ENCODE measurements at regions not wholly inside any gene's neighbourhood (a gene's known extent, or its start where the extent isn't known, plus 50 kb on each side); places are given as distances from the start of the nearest gene placed in this dataset.

DNA sequence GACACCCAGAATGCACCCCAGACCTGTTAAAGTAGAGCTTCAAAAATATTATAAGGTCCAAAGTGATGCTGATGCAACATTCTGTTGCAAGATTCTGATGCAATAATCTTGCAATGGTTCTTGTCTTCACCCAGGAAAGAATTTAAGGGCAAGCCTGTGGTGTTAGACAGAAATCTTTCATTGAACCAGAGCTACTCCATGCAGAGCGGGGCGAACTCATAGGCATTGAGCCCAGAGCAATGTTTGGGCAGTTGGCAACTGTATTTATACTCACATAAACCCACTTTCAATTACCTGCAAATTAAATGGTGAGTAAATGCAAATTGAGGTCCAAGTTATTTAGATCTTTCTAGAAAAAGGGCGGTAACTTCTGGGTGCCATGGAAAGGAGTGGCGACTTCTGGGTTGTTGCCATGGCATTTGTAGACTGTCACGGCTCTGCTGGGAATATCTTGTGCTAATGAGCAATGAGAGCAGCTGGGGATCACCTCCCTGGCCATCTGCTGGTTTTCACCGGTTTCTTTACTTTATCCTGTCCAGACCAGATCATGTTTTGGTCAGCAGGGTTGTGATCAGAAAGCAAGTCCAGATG lies 163.4 kb downstream of the ICE1 start:
- Histone ChIP-seq H3K4me3 (ENCODE audit: severe bottlenecking) (no peak overlapping the region), H3K27ac (ENCODE audit: poor library complexity, severe bottlenecking) (no peak overlapping the region), H3K4me1 (ENCODE audit: insufficient read depth, poor library complexity, severe bottlenecking) (no peaks in the 10 kb centered on the region), H3K9me3 (ENCODE audit: severe bottlenecking) (no peaks in the 10 kb centered on the region), H3K27me3 (ENCODE audit: insufficient read depth, poor library complexity, severe bottlenecking) (no peaks in the 10 kb centered on the region), H3K36me3 (ENCODE audit: low read depth) (no peaks in the 10 kb centered on the region)
- TF ChIP-seq, protein P1, sequence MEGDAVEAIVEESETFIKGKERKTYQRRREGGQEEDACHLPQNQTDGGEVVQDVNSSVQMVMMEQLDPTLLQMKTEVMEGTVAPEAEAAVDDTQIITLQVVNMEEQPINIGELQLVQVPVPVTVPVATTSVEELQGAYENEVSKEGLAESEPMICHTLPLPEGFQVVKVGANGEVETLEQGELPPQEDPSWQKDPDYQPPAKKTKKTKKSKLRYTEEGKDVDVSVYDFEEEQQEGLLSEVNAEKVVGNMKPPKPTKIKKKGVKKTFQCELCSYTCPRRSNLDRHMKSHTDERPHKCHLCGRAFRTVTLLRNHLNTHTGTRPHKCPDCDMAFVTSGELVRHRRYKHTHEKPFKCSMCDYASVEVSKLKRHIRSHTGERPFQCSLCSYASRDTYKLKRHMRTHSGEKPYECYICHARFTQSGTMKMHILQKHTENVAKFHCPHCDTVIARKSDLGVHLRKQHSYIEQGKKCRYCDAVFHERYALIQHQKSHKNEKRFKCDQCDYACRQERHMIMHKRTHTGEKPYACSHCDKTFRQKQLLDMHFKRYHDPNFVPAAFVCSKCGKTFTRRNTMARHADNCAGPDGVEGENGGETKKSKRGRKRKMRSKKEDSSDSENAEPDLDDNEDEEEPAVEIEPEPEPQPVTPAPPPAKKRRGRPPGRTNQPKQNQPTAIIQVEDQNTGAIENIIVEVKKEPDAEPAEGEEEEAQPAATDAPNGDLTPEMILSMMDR (IDR thresholded peaks at IDR 0.05; ENCODE audit: poor library complexity, severe bottlenecking) = no peak
- ATAC-seq (ENCODE audit: low read depth) (no peak), DNase-seq (ENCODE audit: low spot score) (no peak)

DNA sequence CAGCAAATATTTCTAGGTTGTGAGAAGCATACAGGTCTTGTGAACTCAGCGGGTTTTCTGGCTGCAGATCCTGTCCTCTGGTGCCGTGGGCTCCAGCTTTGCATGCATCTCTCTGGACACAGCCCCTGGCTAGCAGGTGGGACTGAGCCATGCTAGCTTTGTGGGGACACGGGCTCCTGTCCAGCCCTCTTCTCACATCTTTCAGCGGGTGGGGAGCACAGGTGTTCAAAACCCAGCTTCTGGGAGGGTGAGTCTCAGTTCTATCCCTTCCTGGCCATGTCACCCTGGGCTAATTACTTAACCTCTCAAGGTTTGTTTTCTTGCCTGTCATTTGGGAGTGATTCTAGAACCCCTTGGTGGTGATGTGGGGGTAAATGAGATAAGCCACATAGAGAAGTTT lies 162.3 kb downstream of the ICE1 start:
- Histone ChIP-seq H3K27me3 (ENCODE audit: insufficient read depth, poor library complexity, severe bottlenecking) (no peaks in the 10 kb centered on the region), H3K4me1 (ENCODE audit: insufficient read depth, poor library complexity, severe bottlenecking) (no peaks in the 10 kb centered on the region), H3K4me3 (ENCODE audit: severe bottlenecking) (no peak overlapping the region), H3K27ac (ENCODE audit: poor library complexity, severe bottlenecking) (no peak overlapping the region), H3K36me3 (ENCODE audit: low read depth) (no peaks in the 10 kb centered on the region), H3K9me3 (ENCODE audit: severe bottlenecking) (no peaks in the 10 kb centered on the region)
- DNase-seq (ENCODE audit: low spot score) = no peak
- ATAC-seq (ENCODE audit: low read depth) = no peak
- TF ChIP-seq, protein P1 (IDR thresholded peaks at IDR 0.05; ENCODE audit: poor library complexity, severe bottlenecking) = no peak

DNA sequence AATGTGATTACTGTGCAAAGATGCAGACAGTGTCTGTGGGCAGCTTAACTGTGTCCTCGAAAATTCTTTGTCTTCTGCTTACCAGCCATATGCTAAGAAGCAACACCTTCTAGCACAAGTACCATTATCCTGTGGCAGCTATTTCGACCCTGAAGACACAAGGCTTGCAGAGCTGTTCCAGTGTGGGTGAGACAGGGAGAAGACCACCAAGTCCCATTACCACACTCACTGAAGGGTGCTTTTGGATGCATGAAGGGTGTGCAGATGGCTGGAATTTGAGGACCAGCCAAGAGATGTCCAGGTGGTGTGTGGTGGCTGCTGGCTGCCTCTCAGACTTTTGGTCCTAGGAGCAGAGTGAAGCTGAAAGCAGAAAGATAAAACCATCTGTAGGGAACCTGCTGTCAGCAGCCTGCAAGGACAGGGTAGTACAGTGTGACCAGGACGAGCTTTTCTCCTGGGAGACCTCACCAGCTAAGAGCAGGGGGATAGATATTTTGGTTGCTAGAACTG lies 161.8 kb downstream of the ICE1 start:
- ATAC-seq (ENCODE audit: low read depth) = no peak
- Histone ChIP-seq H3K36me3 (ENCODE audit: low read depth) (no peaks in the 10 kb centered on the region), H3K4me1 (ENCODE audit: insufficient read depth, poor library complexity, severe bottlenecking) (no peaks in the 10 kb centered on the region), H3K27me3 (ENCODE audit: insufficient read depth, poor library complexity, severe bottlenecking) (no peaks in the 10 kb centered on the region), H3K9me3 (ENCODE audit: severe bottlenecking) (no peaks in the 10 kb centered on the region), H3K27ac (ENCODE audit: poor library complexity, severe bottlenecking) (no peak overlapping the region), H3K4me3 (ENCODE audit: severe bottlenecking) (no peak overlapping the region)
- TF ChIP-seq, protein P1 (IDR thresholded peaks at IDR 0.05; ENCODE audit: poor library complexity, severe bottlenecking) = no peak
- DNase-seq (ENCODE audit: low spot score) = no peak

DNA sequence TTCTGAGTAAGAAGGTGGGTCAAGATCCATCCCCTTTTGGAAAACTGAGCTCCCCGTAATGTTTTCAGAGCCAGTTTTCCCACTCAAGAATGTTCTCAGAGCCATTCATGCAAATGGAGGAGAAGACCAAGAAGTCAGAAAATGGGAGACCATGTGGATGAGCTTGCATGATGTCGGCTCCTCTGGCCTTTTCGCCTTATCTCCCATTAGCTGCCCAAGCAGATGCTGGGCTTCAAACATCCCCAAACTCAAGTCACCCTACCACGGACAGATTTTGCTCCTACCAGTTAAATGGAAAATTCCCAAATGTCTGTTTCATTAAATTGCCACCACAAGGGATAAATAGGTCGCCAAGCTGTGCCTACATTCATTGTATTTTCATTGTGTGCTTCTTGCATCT lies 161.4 kb downstream of the ICE1 start:
- no peak overlapping the region for H3K4me3 ChIP-seq (ENCODE audit: severe bottlenecking)
- H3K4me1 ChIP-seq (ENCODE audit: insufficient read depth, poor library complexity, severe bottlenecking) = no peaks in the 10 kb centered on the region
- H3K9me3 ChIP-seq (ENCODE audit: severe bottlenecking) = no peaks in the 10 kb centered on the region

More for the DNA sequence above, 161.4 kb downstream of the ICE1 start:
- ATAC-seq (ENCODE audit: low read depth) = no peak
- no peak overlapping the region for H3K27ac ChIP-seq (ENCODE audit: poor library complexity, severe bottlenecking)
- no peaks in the 10 kb centered on the region for H3K36me3 ChIP-seq (ENCODE audit: low read depth)
- TF ChIP-seq, protein P1 (IDR thresholded peaks at IDR 0.05; ENCODE audit: poor library complexity, severe bottlenecking) = no peak
- DNase-seq (ENCODE audit: low spot score) = no peak
- no peaks in the 10 kb centered on the region for H3K27me3 ChIP-seq (ENCODE audit: insufficient read depth, poor library complexity, severe bottlenecking)
